HG02610 (cell line): ENCODE measurements at regions not wholly inside any gene's neighbourhood (a gene's known extent, or its start where the extent isn't known, plus 50 kb on each side); places are given as distances from the start of the nearest gene placed in this dataset.
"Not testable (repeated sequence)": the region's sequence is repeated elsewhere in the genome, so short reads cannot be mapped to it uniquely, and the experiment has no call there.

ENCODE experiments used
- ATAC-seq: cut with Tn5 transposase; IDR thresholded peaks from one replicate; pipeline ENCODE4 v1.9.1; 2021; ENCODE audit warnings: mild to moderate bottlenecking, moderate library complexity; ENCODE audit not compliant: unreplicated experiment

GRCh38 chr1:14332158-14332557, 266.3 kb upstream of the KAZN start:
- ATAC-seq, result no peak

- ATAC-seq, result no peak
Observed at GRCh38 chr1:14334336-14335176, 263.9 kb upstream of the KAZN start.

- no peak for ATAC-seq
Observed at GRCh38 chr1:14338509-14338908, 260.0 kb upstream of the KAZN start.

GRCh38 chr1:14339288-14339687, 259.2 kb upstream of the KAZN start:
- ATAC-seq, result no peak

GRCh38 chr1:14340002-14340785, 258.3 kb upstream of the KAZN start:
- ATAC-seq, result no peak

GRCh38 chr1:14341147-14341546, 257.3 kb upstream of the KAZN start:
- no peak for ATAC-seq

GRCh38 chr1:14345946-14346550, 252.4 kb upstream of the KAZN start:
- ATAC-seq, result no peak

- ATAC-seq, result no peak
Observed at GRCh38 chr1:14347186-14347585, 251.3 kb upstream of the KAZN start.

GRCh38 chr1:14347776-14348175, 250.7 kb upstream of the KAZN start:
- ATAC-seq, result no peak

- ATAC-seq, result no peak
Observed at GRCh38 chr1:14350197-14350596, 248.3 kb upstream of the KAZN start.

GRCh38 chr1:14352897-14353296, 245.6 kb upstream of the KAZN start:
- ATAC-seq, result no peak

- not testable (repeated sequence) for ATAC-seq
Observed at GRCh38 chr1:14361005-14361404, 237.5 kb upstream of the KAZN start.

GRCh38 chr1:14362331-14362730, 236.2 kb upstream of the KAZN start:
- ATAC-seq, result no peak

- ATAC-seq, result no peak
Observed at GRCh38 chr1:14363036-14363590, 235.4 kb upstream of the KAZN start.

GRCh38 chr1:14363707-14364413, 234.6 kb upstream of the KAZN start:
- ATAC-seq, result no peak

- ATAC-seq, result no peak
Observed at GRCh38 chr1:14365301-14365988, 233.0 kb upstream of the KAZN start.

- ATAC-seq, result no peak
Observed at GRCh38 chr1:14366091-14367018, 232.1 kb upstream of the KAZN start.

- ATAC-seq, result no peak
Observed at GRCh38 chr1:14367451-14367850, 231.0 kb upstream of the KAZN start.
